ENCODE measurements at regions not wholly inside any gene's neighbourhood (a gene's known extent, or its start where the extent isn't known, plus 50 kb on each side); places are given as distances from the start of the nearest gene placed in this dataset.

- no peaks in the 10 kb centered on the region for H4K20me1 ChIP-seq (ENCODE audit: control insufficient read depth, extremely low read depth, insufficient read depth, low read length)
- no peaks in the 10 kb centered on the region for H3K9me1 ChIP-seq (ENCODE audit: control insufficient read depth, extremely low read depth, insufficient read depth, low read length)
- H3K27ac ChIP-seq (ENCODE audit: control insufficient read depth, insufficient read depth, low read length) = no peak overlapping the region
- no peaks in the 10 kb centered on the region for H3K4me1 ChIP-seq (ENCODE audit: control insufficient read depth, extremely low read depth, insufficient read depth, low read length)
- no peak for DNase-seq (ENCODE audit: low read depth, low spot score)
- H3K9me3 ChIP-seq (ENCODE audit: control insufficient read depth, low read depth, low read length) = no peaks in the 10 kb centered on the region
- dilution Hi-C loops (cut with MboI; ENCODE audit: extremely low pct_ligation_motif_present, low sequenced_read_pairs) = no loop called here
- H3K4me2 ChIP-seq (ENCODE audit: control insufficient read depth, extremely low read depth, insufficient read depth, low read depth, low read length) = no peak overlapping the region
- H3K27me3 ChIP-seq (ENCODE audit: control insufficient read depth, extremely low read depth, insufficient read depth, low read length) = no peaks in the 10 kb centered on the region
- H2AFZ ChIP-seq (ENCODE audit: control insufficient read depth, low read length) = no peak overlapping the region
- no peak overlapping the region for H3K4me3 ChIP-seq (ENCODE audit: control insufficient read depth in 2 of 3, extremely low read depth in 1 of 3, insufficient read depth in 2 of 3, low read depth in 1 of 3, low read length in 3 of 3)
- TF ChIP-seq EZH2 (IDR thresholded peaks at IDR 0.05; ENCODE audit: low read length) (no peak), CTCF (optimal IDR thresholded peaks at IDR 0.05 in 1 of 3, IDR thresholded peaks at IDR 0.05 in 1 of 3, conservative IDR thresholded peaks at IDR 0.05 in 1 of 3; ENCODE audit: extremely low read depth in 1 of 3, insufficient read depth in 2 of 3, low read length in 3 of 3) (no peak)
- no peaks in the 10 kb centered on the region for H3K79me2 ChIP-seq (ENCODE audit: control insufficient read depth, insufficient read depth, low read length)
- H3K9ac ChIP-seq (ENCODE audit: control insufficient read depth, extremely low read depth, insufficient read depth, low read length) = no peak overlapping the region
- no peak for FAIRE-seq
- no peaks in the 10 kb centered on the region for H3K36me3 ChIP-seq (ENCODE audit: control insufficient read depth in 2 of 2, extremely low read depth in 1 of 2, insufficient read depth in 2 of 2, low read length in 2 of 2)
Observed at GRCh38 chr6:92752114-92752513, 667.2 kb downstream of the EPHA7 start.

GRCh38 chr6:92748131-92748530, 671.2 kb downstream of the EPHA7 start:
- H3K27ac ChIP-seq (ENCODE audit: control insufficient read depth, insufficient read depth, low read length) = no peak overlapping the region
- H3K4me1 ChIP-seq (ENCODE audit: control insufficient read depth, extremely low read depth, insufficient read depth, low read length) = no peaks in the 10 kb centered on the region
- H3K79me2 ChIP-seq (ENCODE audit: control insufficient read depth, insufficient read depth, low read length) = no peaks in the 10 kb centered on the region
- no peaks in the 10 kb centered on the region for H3K9me1 ChIP-seq (ENCODE audit: control insufficient read depth, extremely low read depth, insufficient read depth, low read length)
- TF ChIP-seq CTCF (optimal IDR thresholded peaks at IDR 0.05 in 1 of 3, IDR thresholded peaks at IDR 0.05 in 1 of 3, conservative IDR thresholded peaks at IDR 0.05 in 1 of 3; ENCODE audit: extremely low read depth in 1 of 3, insufficient read depth in 2 of 3, low read length in 3 of 3) (no peak), EZH2 (IDR thresholded peaks at IDR 0.05; ENCODE audit: low read length) (no peak)
- dilution Hi-C loops (cut with MboI; ENCODE audit: extremely low pct_ligation_motif_present, low sequenced_read_pairs) = no loop called here
- no peaks in the 10 kb centered on the region for H3K9me3 ChIP-seq (ENCODE audit: control insufficient read depth, low read depth, low read length)
- FAIRE-seq (no peak), DNase-seq (ENCODE audit: low read depth, low spot score) (no peak)
- no peak overlapping the region for H2AFZ ChIP-seq (ENCODE audit: control insufficient read depth, low read length)
- H3K36me3 ChIP-seq (ENCODE audit: control insufficient read depth in 2 of 2, extremely low read depth in 1 of 2, insufficient read depth in 2 of 2, low read length in 2 of 2) = no peaks in the 10 kb centered on the region
- no peaks in the 10 kb centered on the region for H4K20me1 ChIP-seq (ENCODE audit: control insufficient read depth, extremely low read depth, insufficient read depth, low read length)
- no peak overlapping the region for H3K9ac ChIP-seq (ENCODE audit: control insufficient read depth, extremely low read depth, insufficient read depth, low read length)
- H3K4me3 ChIP-seq (ENCODE audit: control insufficient read depth in 2 of 3, extremely low read depth in 1 of 3, insufficient read depth in 2 of 3, low read depth in 1 of 3, low read length in 3 of 3) = no peak overlapping the region
- no peak overlapping the region for H3K4me2 ChIP-seq (ENCODE audit: control insufficient read depth, extremely low read depth, insufficient read depth, low read depth, low read length)
- no peaks in the 10 kb centered on the region for H3K27me3 ChIP-seq (ENCODE audit: control insufficient read depth, extremely low read depth, insufficient read depth, low read length)

Data from keratinocyte (primary cell).